ENCODE measurements at regions not wholly inside any gene's neighbourhood (a gene's known extent, or its start where the extent isn't known, plus 50 kb on each side); places are given as distances from the start of the nearest gene placed in this dataset.

DNA sequence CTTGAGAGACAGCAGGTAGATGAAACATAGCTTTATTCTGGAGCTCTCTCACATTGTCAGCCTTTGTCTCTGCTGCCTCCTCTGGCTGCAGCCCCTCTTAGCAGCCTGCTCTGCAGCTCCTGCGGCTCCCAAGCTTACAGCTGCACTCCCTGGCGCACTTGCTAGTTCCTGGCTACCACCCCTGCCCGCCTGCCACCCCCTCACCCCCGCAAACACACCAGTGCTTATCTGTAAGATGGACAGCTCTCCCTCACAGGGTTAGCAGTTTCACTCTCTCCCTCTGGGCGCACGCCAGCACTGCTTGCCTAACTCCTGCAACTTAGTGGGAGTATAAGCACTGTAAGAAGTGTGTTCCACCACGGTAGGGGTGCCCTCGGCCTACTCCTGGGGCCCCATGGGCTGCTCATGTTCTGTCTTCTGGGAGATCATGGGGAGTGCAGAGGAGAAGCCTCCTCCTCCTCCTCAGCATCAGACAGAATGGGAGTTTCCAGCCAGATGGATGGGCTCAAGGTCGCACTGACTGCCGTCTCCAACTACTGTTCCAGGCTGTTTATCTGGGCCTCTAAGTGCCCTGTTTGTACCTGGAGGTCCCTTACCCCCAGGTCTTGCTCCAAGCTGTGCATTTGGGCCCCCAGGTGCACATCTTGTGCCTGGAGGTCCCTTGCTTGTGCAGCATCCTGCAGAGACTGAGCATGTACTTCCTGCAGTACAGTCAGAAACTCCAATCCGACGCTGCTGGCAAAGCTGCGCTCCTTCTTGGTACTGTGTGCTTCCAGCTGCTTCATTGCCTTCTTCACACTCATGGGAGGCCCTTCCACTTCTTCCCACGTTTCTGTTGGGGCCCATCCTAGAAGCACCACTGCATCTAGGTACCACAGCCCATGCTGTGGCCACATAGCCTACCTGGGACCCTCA lies 1388.1 kb downstream of the AMY1C start:
- TF ChIP-seq, protein P1, sequence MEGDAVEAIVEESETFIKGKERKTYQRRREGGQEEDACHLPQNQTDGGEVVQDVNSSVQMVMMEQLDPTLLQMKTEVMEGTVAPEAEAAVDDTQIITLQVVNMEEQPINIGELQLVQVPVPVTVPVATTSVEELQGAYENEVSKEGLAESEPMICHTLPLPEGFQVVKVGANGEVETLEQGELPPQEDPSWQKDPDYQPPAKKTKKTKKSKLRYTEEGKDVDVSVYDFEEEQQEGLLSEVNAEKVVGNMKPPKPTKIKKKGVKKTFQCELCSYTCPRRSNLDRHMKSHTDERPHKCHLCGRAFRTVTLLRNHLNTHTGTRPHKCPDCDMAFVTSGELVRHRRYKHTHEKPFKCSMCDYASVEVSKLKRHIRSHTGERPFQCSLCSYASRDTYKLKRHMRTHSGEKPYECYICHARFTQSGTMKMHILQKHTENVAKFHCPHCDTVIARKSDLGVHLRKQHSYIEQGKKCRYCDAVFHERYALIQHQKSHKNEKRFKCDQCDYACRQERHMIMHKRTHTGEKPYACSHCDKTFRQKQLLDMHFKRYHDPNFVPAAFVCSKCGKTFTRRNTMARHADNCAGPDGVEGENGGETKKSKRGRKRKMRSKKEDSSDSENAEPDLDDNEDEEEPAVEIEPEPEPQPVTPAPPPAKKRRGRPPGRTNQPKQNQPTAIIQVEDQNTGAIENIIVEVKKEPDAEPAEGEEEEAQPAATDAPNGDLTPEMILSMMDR (IDR thresholded peaks at IDR 0.05; ENCODE audit: low read length, missing control alignments) = peak; percentile 6
- DNase-seq (ENCODE audit: low read depth) = no peak

DNA sequence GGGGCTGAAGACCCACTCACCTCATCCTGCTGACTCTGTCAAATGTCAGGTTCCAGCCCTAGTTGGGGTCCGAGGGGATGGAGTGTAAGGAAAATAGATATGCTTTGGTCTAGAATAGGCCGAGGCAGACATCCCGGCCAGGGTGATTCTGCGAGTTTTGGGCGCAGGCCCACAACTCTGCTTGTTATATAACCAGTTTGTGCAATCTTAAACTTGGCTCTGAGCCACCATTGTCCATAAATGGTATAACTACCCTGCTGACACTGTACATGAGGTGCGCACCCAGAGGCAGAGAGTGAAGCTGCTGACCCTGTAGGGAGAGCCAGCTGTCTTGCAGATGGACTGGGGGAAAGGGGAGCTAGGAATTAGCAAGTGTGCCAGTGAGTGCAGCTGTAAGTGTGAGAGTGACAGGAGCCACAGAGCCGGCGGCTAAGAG lies 1388.8 kb downstream of the AMY1C start:
- TF ChIP-seq, protein P1 (IDR thresholded peaks at IDR 0.05; ENCODE audit: low read length, missing control alignments) = no peak
- H3K4me3 ChIP-seq (replicated peaks; ENCODE audit: low read depth, low read length) = no peak overlapping the region
- peak; percentile 1 for DNase-seq (ENCODE audit: low read depth)

More for the DNA sequence above, 1388.1 kb downstream of the AMY1C start:
- no peak overlapping the region for H3K4me3 ChIP-seq (replicated peaks; ENCODE audit: low read depth, low read length)

DNA sequence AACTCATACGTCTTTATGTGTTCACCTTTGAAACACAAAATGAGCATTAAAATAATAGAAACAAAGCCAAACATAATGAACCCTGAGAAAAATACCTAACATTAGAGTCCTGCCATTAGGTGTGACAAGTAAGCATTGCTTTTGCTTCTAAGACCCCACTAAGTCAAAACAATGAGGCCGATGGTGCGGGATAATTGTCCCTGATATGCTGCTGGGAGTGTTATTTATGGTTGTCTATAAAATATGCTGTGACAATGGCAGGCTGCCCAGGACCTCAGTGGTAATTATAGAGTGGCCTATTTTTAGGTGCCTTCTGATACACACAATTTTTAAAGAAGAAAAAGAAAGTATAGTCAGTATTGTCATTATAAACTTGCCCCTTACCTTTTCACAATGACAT lies 1423.1 kb downstream of the AMY1C start:
- TF ChIP-seq, protein P1 (IDR thresholded peaks at IDR 0.05; ENCODE audit: low read length, missing control alignments) = no peak

DNA sequence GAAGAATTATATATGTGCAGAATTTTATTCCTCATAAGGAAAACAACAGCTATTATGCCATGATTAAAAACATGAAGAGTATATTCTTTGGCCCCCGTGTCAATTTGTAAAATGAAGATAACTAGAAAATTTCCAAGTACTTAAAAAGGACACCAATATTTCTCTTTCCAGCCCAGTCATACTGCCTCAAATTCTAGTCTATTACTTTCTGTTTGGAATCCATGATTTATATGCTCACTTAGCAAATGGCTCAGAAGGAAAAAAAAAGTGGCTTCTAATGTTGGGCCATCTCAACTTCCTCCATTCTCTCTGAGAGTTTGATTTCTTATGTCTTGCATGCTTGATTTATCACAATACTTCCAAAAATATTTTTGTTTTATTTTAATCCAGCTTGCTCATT lies 1431.1 kb downstream of the AMY1C start:
- H3K4me3 ChIP-seq (replicated peaks; ENCODE audit: low read depth, low read length) = no peak overlapping the region
- DNase-seq (ENCODE audit: low read depth) = no peak
- TF ChIP-seq, protein P1 (IDR thresholded peaks at IDR 0.05; ENCODE audit: low read length, missing control alignments) = no peak

More for the DNA sequence above, 1423.1 kb downstream of the AMY1C start:
- no peak for DNase-seq (ENCODE audit: low read depth)
- H3K4me3 ChIP-seq (replicated peaks; ENCODE audit: low read depth, low read length) = no peak overlapping the region

DNA sequence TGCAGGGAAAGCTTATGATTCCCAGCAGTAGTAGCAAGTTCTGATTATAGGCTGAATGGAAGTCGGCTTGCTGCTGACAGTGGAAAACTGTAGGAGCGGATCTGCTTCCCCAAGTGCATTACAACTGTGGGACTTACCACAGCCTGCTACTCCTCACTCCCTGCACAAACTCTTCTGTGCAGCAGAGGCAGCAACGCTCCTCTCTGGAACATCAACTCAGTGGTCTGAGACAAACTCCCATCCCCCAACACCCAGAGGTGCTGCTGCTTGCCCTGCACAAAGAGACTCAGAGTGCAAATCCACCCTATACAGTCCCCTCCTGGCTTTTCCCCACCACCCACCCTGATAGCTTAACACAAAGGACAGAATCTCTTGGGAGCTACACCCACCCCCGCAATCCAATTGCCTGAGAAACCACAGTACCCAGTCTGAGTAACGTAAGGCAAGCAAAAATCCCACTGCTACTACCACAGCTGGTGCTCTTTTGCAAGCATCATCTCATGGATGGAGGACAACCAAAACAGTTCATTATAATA lies 1455.2 kb downstream of the AMY1C start:
- DNase-seq (ENCODE audit: low read depth) = no peak
- TF ChIP-seq, protein P1 (IDR thresholded peaks at IDR 0.05; ENCODE audit: low read length, missing control alignments) = no peak
- no peak overlapping the region for H3K4me3 ChIP-seq (replicated peaks; ENCODE audit: low read depth, low read length)

DNA sequence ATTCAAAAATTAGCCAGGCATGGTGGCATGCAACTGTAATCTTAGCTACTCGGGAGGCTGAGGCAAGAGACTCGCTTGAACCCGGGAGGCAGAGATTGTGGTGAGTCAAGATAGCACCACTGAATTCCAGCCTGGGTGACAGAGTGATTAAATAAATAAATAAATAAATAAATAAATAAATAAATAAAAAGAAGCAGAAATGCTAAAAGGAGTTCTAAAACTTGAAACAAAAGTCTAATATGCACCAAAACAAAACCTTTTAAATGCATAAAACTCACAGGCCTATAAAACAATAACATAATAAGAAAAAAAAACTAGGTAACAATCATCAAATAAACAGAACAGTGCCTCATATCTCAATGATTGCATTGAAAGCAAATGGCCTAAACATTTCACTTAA lies 1458.9 kb downstream of the AMY1C start:
- no peak overlapping the region for H3K4me3 ChIP-seq (replicated peaks; ENCODE audit: low read depth, low read length)
- TF ChIP-seq, protein P1 (IDR thresholded peaks at IDR 0.05; ENCODE audit: low read length, missing control alignments) = no peak
- DNase-seq (ENCODE audit: low read depth) = no peak
